ENCODE measurements at regions not wholly inside any gene's neighbourhood (a gene's known extent, or its start where the extent isn't known, plus 50 kb on each side); places are given as distances from the start of the nearest gene placed in this dataset.

- TF ChIP-seq BRCA1 (CRISPR knock-in tag; IDR thresholded peaks at IDR 0.05) (no peak), MXI1 (IDR thresholded peaks at IDR 0.05; ENCODE audit: borderline replicate concordance, low read depth, low read length) (no peak), SATB2 (CRISPR knock-in tag; IDR thresholded peaks at IDR 0.05) (no peak), CTCF (CRISPR knock-in tag; IDR thresholded peaks at IDR 0.05) (no peak), ZNF282 (IDR thresholded peaks at IDR 0.05; ENCODE audit: partially characterized antibody) (no peak), GTF3A (CRISPR knock-in tag; conservative IDR thresholded peaks at IDR 0.05) (no peak)
Measured at GRCh38 chr6:144559865-144560593, 274.9 kb downstream of the UTRN start.

Measured in HepG2 (cell line).